ENCODE measurements at regions not wholly inside any gene's neighbourhood (a gene's known extent, or its start where the extent isn't known, plus 50 kb on each side); places are given as distances from the start of the nearest gene placed in this dataset.

DNA sequence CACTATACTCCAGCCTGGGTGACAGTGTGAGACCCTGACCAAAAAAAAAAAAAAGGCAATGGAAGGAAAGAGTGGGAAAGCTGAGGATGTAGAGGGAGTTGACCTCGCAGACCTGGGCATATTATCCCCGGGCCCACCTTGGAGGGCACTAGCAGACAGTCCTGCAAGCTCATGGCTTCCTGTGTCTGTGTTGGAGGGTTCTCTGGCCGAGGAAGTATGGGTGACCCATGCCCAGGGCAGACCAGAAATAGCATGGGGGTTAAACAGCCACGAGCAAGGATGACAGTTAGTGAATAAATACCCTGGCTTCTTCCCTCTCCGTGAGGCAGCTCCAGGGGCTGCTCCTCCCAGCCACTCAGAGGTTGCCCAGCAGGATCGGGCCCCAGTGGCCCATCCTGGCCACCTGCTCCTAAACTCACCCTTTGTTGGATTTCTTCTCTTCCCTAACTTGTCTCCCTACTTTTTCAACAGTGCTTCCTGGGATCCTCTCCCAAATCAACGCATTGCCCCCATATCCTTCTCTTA, 485.8 kb downstream of the ZNF536 start:
- H3K4me3 ChIP-seq = no peak overlapping the region
- intact Hi-C loops (cut with DNase I) = no loop called here
- H3K36me3 ChIP-seq = no peaks in the 10 kb centered on the region
- H3K27me3 ChIP-seq = no peaks in the 10 kb centered on the region
- H3K4me1 ChIP-seq = no peaks in the 10 kb centered on the region
- no peak overlapping the region for H3K27ac ChIP-seq
- 61 to 63% methylated on average over 6 to 7 of the region's 7 CpGs for WGBS, 2 donors
- no peak for DNase-seq
- peaks cover 0 to 4% (median 0%) of the 10 kb centered on the region in 3 donors for H3K9me3 ChIP-seq
- TF ChIP-seq POLR2A (IDR thresholded peaks at IDR 0.05) = no peak
- no peak for TF ChIP-seq CTCF (IDR thresholded peaks at IDR 0.05)

- no peak overlapping the region for H3K27ac ChIP-seq
- TF ChIP-seq POLR2A (IDR thresholded peaks at IDR 0.05) = no peak
- 67 to 79% methylated on average over 4 to 6 of the region's 6 CpGs for WGBS, 2 donors
Measured at GRCh38 chr19:30857388-30857787, 485.2 kb downstream of the ZNF536 start.

GRCh38 chr19:30856786-30857185, 484.6 kb downstream of the ZNF536 start:
- no peak for DNase-seq
- 65 to 75% methylated on average over 2 to 3 of the region's 3 CpGs for WGBS, 2 donors

More at GRCh38 chr19:30857388-30857787, 485.2 kb downstream of the ZNF536 start:
- Histone ChIP-seq H3K36me3 (no peaks in the 10 kb centered on the region), H3K27me3 (no peaks in the 10 kb centered on the region), H3K9me3 (peaks cover 0 to 4% (median 0%) of the 10 kb centered on the region in 3 donors), H3K4me3 (no peak overlapping the region), H3K4me1 (no peaks in the 10 kb centered on the region)
- intact Hi-C loops (cut with DNase I) = no loop called here
- no peak for DNase-seq

DNA sequence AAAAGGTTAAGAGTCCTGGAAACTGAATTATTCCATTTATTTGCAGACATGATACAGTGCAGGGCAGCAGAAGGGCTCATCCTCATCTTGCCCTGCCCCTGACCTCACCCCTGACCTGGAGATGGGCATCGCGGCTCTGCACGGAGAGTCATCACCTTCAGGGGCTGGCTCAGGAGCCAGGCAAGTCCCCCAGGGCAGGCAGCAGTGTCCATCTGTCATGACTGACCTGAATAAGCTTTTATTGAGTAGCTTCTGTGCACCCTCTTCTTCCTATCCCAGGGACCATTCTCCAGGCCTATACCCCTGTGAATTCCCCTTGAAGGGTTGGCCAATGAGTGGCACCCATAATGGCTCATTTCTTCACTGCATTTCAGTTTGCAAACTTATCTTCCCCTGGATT, 484.2 kb downstream of the ZNF536 start:
- no peak for DNase-seq
- Histone ChIP-seq H3K36me3 (no peaks in the 10 kb centered on the region), H3K27me3 (no peaks in the 10 kb centered on the region), H3K4me1 (no peaks in the 10 kb centered on the region), H3K9me3 (peaks cover 0 to 4% (median 0%) of the 10 kb centered on the region in 3 donors), H3K27ac (no peak overlapping the region), H3K4me3 (no peak overlapping the region)
- no peak for TF ChIP-seq POLR2A (IDR thresholded peaks at IDR 0.05)
- no peak for TF ChIP-seq CTCF (IDR thresholded peaks at IDR 0.05)
- intact Hi-C loops (cut with DNase I) = no loop called here
- WGBS, 2 donors = 81 to 90% methylated on average over 3 of the region's 3 CpGs

More at GRCh38 chr19:30856786-30857185, 484.6 kb downstream of the ZNF536 start:
- Histone ChIP-seq H3K4me1 (no peaks in the 10 kb centered on the region), H3K9me3 (peaks cover 0 to 4% (median 0%) of the 10 kb centered on the region in 3 donors), H3K27ac (no peak overlapping the region), H3K36me3 (no peaks in the 10 kb centered on the region), H3K27me3 (no peaks in the 10 kb centered on the region), H3K4me3 (no peak overlapping the region)
- TF ChIP-seq CTCF (IDR thresholded peaks at IDR 0.05) (no peak), POLR2A (IDR thresholded peaks at IDR 0.05) (no peak)
- intact Hi-C loops (cut with DNase I) = no loop called here

DNA sequence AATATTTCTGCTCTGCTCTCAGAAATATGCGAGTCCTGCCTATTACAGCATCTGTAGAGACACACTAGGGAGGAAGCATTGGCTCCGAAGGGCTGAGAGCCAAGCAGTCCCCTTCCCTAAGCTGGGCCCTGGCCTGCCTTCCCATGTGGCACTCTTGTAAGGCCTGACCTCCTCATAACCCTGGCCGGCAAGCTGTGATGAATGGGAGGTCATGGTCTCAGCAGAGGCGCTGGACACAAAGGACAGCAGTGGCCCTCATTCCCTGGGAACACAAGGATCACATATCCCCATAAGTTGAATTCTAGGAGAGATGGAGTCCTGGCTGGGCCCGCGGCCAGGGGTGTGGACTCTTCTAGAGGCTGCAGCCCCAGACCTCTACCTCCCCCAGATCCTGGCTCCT, 483.3 kb downstream of the ZNF536 start:
- Histone ChIP-seq H3K4me1 (no peaks in the 10 kb centered on the region), H3K9me3 (peaks cover 0 to 4% (median 0%) of the 10 kb centered on the region in 3 donors), H3K36me3 (no peaks in the 10 kb centered on the region), H3K27me3 (no peaks in the 10 kb centered on the region), H3K4me3 (no peak overlapping the region), H3K27ac (no peak overlapping the region)
- DNase-seq = no peak
- TF ChIP-seq CTCF (IDR thresholded peaks at IDR 0.05) (no peak), POLR2A (IDR thresholded peaks at IDR 0.05) (no peak)
- 66 to 74% methylated on average over 4 to 6 of the region's 6 CpGs for WGBS, 2 donors
- intact Hi-C loops (cut with DNase I) = no loop called here

GRCh38 chr19:30854661-30855060, 482.5 kb downstream of the ZNF536 start:
- WGBS, 2 donors = 75 to 84% methylated on average over 4 of the region's 4 CpGs
- H3K36me3 ChIP-seq = no peaks in the 10 kb centered on the region
- H3K4me3 ChIP-seq = no peak overlapping the region
- no peak overlapping the region for H3K27ac ChIP-seq
- intact Hi-C loops (cut with DNase I) = no loop called here
- H3K9me3 ChIP-seq = peaks cover 0 to 4% (median 0%) of the 10 kb centered on the region in 3 donors
- no peaks in the 10 kb centered on the region for H3K27me3 ChIP-seq
- no peak for DNase-seq
- H3K4me1 ChIP-seq = no peaks in the 10 kb centered on the region
- TF ChIP-seq CTCF (IDR thresholded peaks at IDR 0.05) = no peak
- no peak for TF ChIP-seq POLR2A (IDR thresholded peaks at IDR 0.05)
